NCI-H146 treated with DMSO at 0.1 percent for 48 hours (cell line): ENCODE measurements at regions not wholly inside any gene's neighbourhood (a gene's known extent, or its start where the extent isn't known, plus 50 kb on each side); places are given as distances from the start of the nearest gene placed in this dataset.
"Not testable (repeated sequence)": the region's sequence is repeated elsewhere in the genome, so short reads cannot be mapped to it uniquely, and the experiment has no call there.

Experiments
- DNase-seq: peaks from one replicate; lab custom pipeline; 2025; ENCODE audit not compliant: unreplicated experiment; lab: John Stamatoyannopoulos, UW

- no peak for DNase-seq
Measured at GRCh38 chr3:69648126-69648525, 91.1 kb upstream of the MITF start.

- DNase-seq: no peak
Measured at GRCh38 chr3:69647511-69648110, 91.7 kb upstream of the MITF start.

GRCh38 chr3:69647081-69647480 is 92.2 kb upstream of the MITF start:
- DNase-seq: no peak

GRCh38 chr3:69646287-69647067 is 92.8 kb upstream of the MITF start:
- no peak for DNase-seq

GRCh38 chr3:69642606-69643005 is 96.7 kb upstream of the MITF start:
- DNase-seq: no peak

- DNase-seq: no peak
Measured at GRCh38 chr3:69639851-69640250, 99.4 kb upstream of the MITF start.

GRCh38 chr3:69628951-69629350 is 110.3 kb upstream of the MITF start:
- DNase-seq: no peak

GRCh38 chr3:69613286-69613685 is 126.0 kb upstream of the MITF start:
- DNase-seq: no peak

- DNase-seq: no peak
Measured at GRCh38 chr3:69612791-69613190, 126.5 kb upstream of the MITF start.

- not testable (repeated sequence) for DNase-seq
Measured at GRCh38 chr3:69609566-69609965, 129.7 kb upstream of the MITF start.

GRCh38 chr3:69607466-69608305 is 131.6 kb upstream of the MITF start:
- no peak for DNase-seq

GRCh38 chr3:69605867-69606266 is 133.4 kb upstream of the MITF start:
- DNase-seq: no peak

GRCh38 chr3:69604735-69605450 is 134.4 kb upstream of the MITF start:
- DNase-seq: no peak

GRCh38 chr3:69602112-69602511 is 137.2 kb upstream of the MITF start:
- DNase-seq: no peak

- DNase-seq: no peak
Measured at GRCh38 chr3:69594286-69594685, 145.0 kb upstream of the MITF start.

- no peak for DNase-seq
Measured at GRCh38 chr3:69591164-69591736, 148.0 kb upstream of the MITF start.

GRCh38 chr3:69590111-69590510 is 149.2 kb upstream of the MITF start:
- DNase-seq: no peak

- DNase-seq: no peak
Measured at GRCh38 chr3:69588170-69588569, 151.1 kb upstream of the MITF start.

- DNase-seq: no peak
Measured at GRCh38 chr3:69585472-69585871, 153.8 kb upstream of the MITF start.

GRCh38 chr3:69582044-69582443 is 157.2 kb upstream of the MITF start:
- no peak for DNase-seq
